H1 (cell line): ENCODE measurements at regions not wholly inside any gene's neighbourhood (a gene's known extent, or its start where the extent isn't known, plus 50 kb on each side); places are given as distances from the start of the nearest gene placed in this dataset.
A peak's percentile ranks its signal among the peaks of the same experiment; 100 is the strongest.

Source experiments
- CTCF ChIA-PET: fragments of 300-600 bp; sonication (Branson Sonifier 250); formaldehyde crosslinking; loops from one replicate; lab custom pipeline; 2021; ENCODE audit not compliant: partially characterized antibody; lab: Charles Lee
- POLR2A ChIA-PET: fragments of 300-600 bp; sonication (Branson Sonifier 250); formaldehyde crosslinking; loops from one replicate; lab custom pipeline; 2021; ENCODE audit warnings: inconsistent platforms; ENCODE audit not compliant: partially characterized antibody; lab: Charles Lee
- DNase-seq, 2 experiments: peaks; one replicate each; pipeline versions ENCODE4 v3.0.0 to v3.0.0-alpha.2; 2010 to 2022; ENCODE audit warnings: low spot score in 2 of 2, low read depth in 1 of 2, mixed read lengths in 1 of 2
- FAIRE-seq: peaks from 2 replicates; lab custom pipeline; 2011; peaks lifted over from hg19 to GRCh38; lab: Jason Lieb, UNC
- H2AFZ ChIP-seq: 2 replicates; pipeline ENCODE4 v1.8.1; 2012; ENCODE audit warnings: low read length, inconsistent platforms
- H2AK5ac ChIP-seq: 2 replicates; pipeline ENCODE4 v1.6.1; 2013; ENCODE audit warnings: low read depth, low read length
- H2BK120ac ChIP-seq: replicated peaks from 2 replicates; pipeline ENCODE3; 2013; ENCODE audit warnings: low read depth, low read length, inconsistent platforms
- H2BK12ac ChIP-seq: 2 replicates; pipeline ENCODE4 v1.6.1; 2013; ENCODE audit warnings: low read depth, low read length
- H2BK15ac ChIP-seq: 2 replicates; pipeline ENCODE4 v1.6.1; 2013; ENCODE audit warnings: low read length
- H2BK20ac ChIP-seq: 2 replicates; pipeline ENCODE4 v1.6.1; 2013; ENCODE audit warnings: low read length
- H2BK5ac ChIP-seq: 2 replicates; pipeline ENCODE4 v1.6.1; 2013; ENCODE audit warnings: low read depth, low read length
- H3K14ac ChIP-seq: 2 replicates; pipeline ENCODE4 v1.6.1; 2013; ENCODE audit warnings: inconsistent platforms; ENCODE audit not compliant: insufficient read length
- H3K18ac ChIP-seq: 2 replicates; pipeline ENCODE4 v1.6.1; 2013; ENCODE audit warnings: low read length; ENCODE audit errors: extremely low read depth
- H3K23ac ChIP-seq: 2 replicates; pipeline ENCODE4 v1.6.1; 2013; ENCODE audit warnings: inconsistent platforms; ENCODE audit not compliant: insufficient read length
- H3K23me2 ChIP-seq: 2 replicates; pipeline ENCODE4 v1.6.1; 2013; ENCODE audit warnings: low read depth, low read length
- H3K27ac ChIP-seq: 2 replicates; pipeline ENCODE4 v1.6.1; 2011; ENCODE audit warnings: low read depth, low read length, inconsistent platforms
- H3K27me3 ChIP-seq, 4 experiments: replicated peaks in 1 of 4; 1 replicate in 1 of 4; 2 replicates in 3 of 4; pipeline versions ENCODE4 v1.6.1 to v1.8.1; 2011 to 2013; ENCODE audit warnings: low read length in 3 of 4, mild to moderate bottlenecking in 3 of 4, inconsistent platforms in 2 of 4, mixed read lengths in 2 of 4, moderate library complexity in 1 of 4; ENCODE audit not compliant: control insufficient read depth in 3 of 4, insufficient read depth in 3 of 4; ENCODE audit errors: extremely low read depth in 1 of 4
- H3K36me3 ChIP-seq, 4 experiments: 2 replicates each; pipeline versions ENCODE4 v1.6.1 to v1.8.1; 2011 to 2013; ENCODE audit warnings: mild to moderate bottlenecking in 4 of 4, low read length in 3 of 4, moderate library complexity in 2 of 4, control low read depth in 1 of 4, inconsistent platforms in 1 of 4; ENCODE audit not compliant: insufficient read depth in 4 of 4, control insufficient read depth in 2 of 4
- H3K4ac ChIP-seq: replicated peaks from 2 replicates; pipeline ENCODE3; 2013; ENCODE audit warnings: low read length, low read depth, mixed read lengths, inconsistent platforms; ENCODE audit not compliant: insufficient read length
- H3K4me1 ChIP-seq, 4 experiments: replicated peaks in 1 of 4; 1 replicate in 1 of 4; 2 replicates in 3 of 4; pipeline versions ENCODE4 v1.6.1 to v1.8.1; 2011 to 2013; ENCODE audit warnings: low read length in 3 of 4, inconsistent platforms in 2 of 4, mixed read lengths in 1 of 4; ENCODE audit not compliant: insufficient read depth in 4 of 4, control insufficient read depth in 3 of 4
- H3K4me2 ChIP-seq, 2 experiments: 2 replicates each; pipeline versions ENCODE4 v1.6.1 to v1.8.1; 2011 to 2013; ENCODE audit warnings: low read depth in 2 of 2, low read length in 2 of 2, control low read depth in 1 of 2, inconsistent platforms in 1 of 2, mild to moderate bottlenecking in 1 of 2; ENCODE audit not compliant: insufficient read depth in 1 of 2
- H3K4me3 ChIP-seq, 4 experiments: fragments of 200-600, 300-600 bp in 1 of 4; sonication (generic), shearing (Covaris generic), sonication (Bioruptor Twin) in 1 of 4; 2 replicates each; pipeline versions ENCODE4 v1.5.1 to v1.8.1; 2011 to 2016; ENCODE audit warnings: low read length in 4 of 4, low read depth in 3 of 4, control low read depth in 2 of 4, inconsistent platforms in 2 of 4, mild to moderate bottlenecking in 2 of 4, mixed read lengths in 1 of 4, moderate library complexity in 1 of 4; ENCODE audit not compliant: insufficient read depth in 2 of 4; ENCODE audit errors: extremely low read depth in 1 of 4
- H3K56ac ChIP-seq: replicated peaks from 2 replicates; pipeline ENCODE3; 2013; ENCODE audit warnings: low read depth, mild to moderate bottlenecking, mixed read lengths, low read length, inconsistent platforms; ENCODE audit not compliant: insufficient read length
- H3K79me1 ChIP-seq: 2 replicates; pipeline ENCODE4 v1.6.1; 2013; ENCODE audit warnings: low read depth, low read length, control low read depth
- H3K79me2 ChIP-seq, 2 experiments: 2 replicates each; pipeline versions ENCODE4 v1.6.1 to v1.8.1; 2012 to 2013; ENCODE audit warnings: low read length in 2 of 2, mild to moderate bottlenecking in 2 of 2, inconsistent platforms in 1 of 2; ENCODE audit not compliant: insufficient read depth in 2 of 2, control insufficient read depth in 1 of 2
- H3K9ac ChIP-seq, 4 experiments: replicated peaks in 1 of 4; 1 replicate in 1 of 4; 2 replicates in 3 of 4; pipeline versions ENCODE4 v1.6.1 to v1.8.1; 2011 to 2013; ENCODE audit warnings: low read depth in 3 of 4, low read length in 3 of 4, control low read depth in 2 of 4, mild to moderate bottlenecking in 2 of 4, moderate library complexity in 2 of 4, inconsistent platforms in 1 of 4; ENCODE audit errors: extremely low read depth in 1 of 4
- H3K9me3 ChIP-seq, 2 experiments: 2 replicates each; pipeline versions ENCODE4 v1.6.1 to v1.8.1; 2012 to 2013; ENCODE audit warnings: mild to moderate bottlenecking in 2 of 2, moderate library complexity in 2 of 2, control low read depth in 1 of 2, inconsistent platforms in 1 of 2, low read depth in 1 of 2, low read length in 1 of 2, mixed read lengths in 1 of 2; ENCODE audit not compliant: insufficient read depth in 2 of 2
- H4K20me1 ChIP-seq, 2 experiments: replicated peaks in 1 of 2; 2 replicates each; pipeline versions ENCODE3 to v1.8.1; 2011 to 2013; ENCODE audit warnings: inconsistent platforms in 2 of 2, low read length in 2 of 2, mild to moderate bottlenecking in 1 of 2; ENCODE audit not compliant: insufficient read depth in 2 of 2, control insufficient read depth in 1 of 2
- H4K5ac ChIP-seq: 2 replicates; pipeline ENCODE4 v1.6.1; 2013; ENCODE audit warnings: low read length, low read depth, mixed read lengths, inconsistent platforms; ENCODE audit not compliant: insufficient read length
- H4K8ac ChIP-seq: 2 replicates; pipeline ENCODE4 v1.8.0; 2013; ENCODE audit warnings: mild to moderate bottlenecking, moderate library complexity, low read length, inconsistent platforms; ENCODE audit not compliant: insufficient read depth; ENCODE audit errors: extremely low read depth
- H4K91ac ChIP-seq: replicated peaks from 2 replicates; pipeline ENCODE3; 2013; ENCODE audit warnings: low read length, mixed read lengths, inconsistent platforms; ENCODE audit not compliant: insufficient read length
- CREB1 ChIP-seq: IDR thresholded peaks from 2 replicates; pipeline ENCODE4 v1.6.1; 2012; ENCODE audit warnings: inconsistent platforms
- HDAC6 ChIP-seq: IDR thresholded peaks from one replicate; pipeline ENCODE4 v1.7.1; 2012; ENCODE audit warnings: low read depth, mild to moderate bottlenecking, inconsistent platforms, low read length, moderate library complexity
- POU5F1 ChIP-seq: IDR thresholded peaks from 2 replicates; pipeline ENCODE4 v1.6.1; 2011; ENCODE audit warnings: low read depth, mild to moderate bottlenecking, low read length, moderate library complexity
- WGBS, 2 experiments: shearing (Covaris generic) in 1 of 2; methylation state at CpG; one replicate each; pipeline versions ENCODE4 v1.1.6 to v1.1.7; 2013 to 2015; ENCODE audit warnings: low lambda C conversion rate in 2 of 2, mixed read lengths in 2 of 2, inconsistent platforms in 1 of 2, low coverage in 1 of 2, missing lambda C conversion rate in 1 of 2; ENCODE audit not compliant: insufficient replicate concordance in 2 of 2, insufficient coverage in 1 of 2, insufficient read length in 1 of 2; ENCODE audit errors: extremely low coverage in 1 of 2, missing lambda C conversion rate in 1 of 2; 5-methylcytosine and 5-hydroxymethylcytosine counted together

DNA sequence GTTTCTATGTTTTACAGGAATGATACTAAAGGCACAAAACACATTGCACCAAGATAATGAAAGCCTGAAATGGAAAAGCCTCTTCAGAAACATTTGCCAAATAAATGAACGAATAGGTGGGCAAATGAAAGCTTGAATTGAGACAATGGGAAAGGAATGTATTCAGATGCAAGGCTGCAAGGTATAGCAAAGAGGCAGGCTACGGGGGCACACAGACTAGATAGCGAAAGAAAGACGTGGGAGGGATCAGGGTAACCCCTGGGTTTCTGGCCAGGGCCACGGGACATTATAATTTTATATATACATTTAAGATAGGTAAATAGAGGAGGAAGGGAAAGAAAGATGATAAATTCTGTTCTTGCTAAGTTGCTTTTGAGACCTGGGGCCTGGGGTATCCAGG lies 95.9 kb upstream of the NLGN1 start:
- Histone ChIP-seq H3K9ac (no peak overlapping the region), H2BK15ac (no peak overlapping the region), H3K14ac (no peak overlapping the region), H3K27me3 (no peaks in the 10 kb centered on the region), H3K56ac (no peak overlapping the region), H2BK20ac (no peak overlapping the region), H3K18ac (no peak overlapping the region; the same call in 1 of the 2 replicates), H3K4me1 (peaks cover 0 to 8% (median 3%) of the 10 kb centered on the region in 4 experiments; a peak in 3 of 7 replicates), H3K4me3 (peak overlapping the region in 1 of 4 experiments; percentile 4; a peak in 2 of 8 replicates), H4K91ac (no peak overlapping the region), H2AFZ (peak overlapping the region; percentile 95), H2BK120ac (no peak overlapping the region)
- TF ChIP-seq HDAC6, result no peak
- no peak for TF ChIP-seq POU5F1
- no peak for TF ChIP-seq CREB1
- TF ChIP-seq, all 59 proteins: peak for 0
- Histone ChIP-seq H2AK5ac (no peak overlapping the region), H4K8ac (no peak overlapping the region), H3K23ac (no peak overlapping the region), H3K4ac (no peak overlapping the region), H3K4me2 (peak overlapping the region; percentile 33 to 43; a peak in 3 of 4 replicates), H4K20me1 (no peaks in the 10 kb centered on the region), H3K36me3 (no peaks in the 10 kb centered on the region), H3K9me3 (peaks cover 8 to 11% of the 10 kb centered on the region in 2 experiments), H2BK12ac (no peak overlapping the region), H3K79me2 (no peaks in the 10 kb centered on the region), H4K5ac (peak overlapping the region; percentile 83), H3K79me1 (no peaks in the 10 kb centered on the region; the same call in 1 of the 2 replicates), H3K27ac (no peak overlapping the region), H2BK5ac (no peak overlapping the region), H3K23me2 (no peaks in the 10 kb centered on the region; the same call in 1 of the 2 replicates)
- POLR2A ChIA-PET, result no interaction called here
- WGBS, 2 experiments, result 10% methylated on average over 5 of the region's 5 CpGs; no CpG with 5 or more reads in 1 of the 2 experiments
- FAIRE-seq (peak; percentile 57), DNase-seq (no peak)
- CTCF ChIA-PET, result no interaction called here
